HG03378 (cell line): ENCODE measurements at regions not wholly inside any gene's neighbourhood (a gene's known extent, or its start where the extent isn't known, plus 50 kb on each side); places are given as distances from the start of the nearest gene placed in this dataset.
"Not testable (repeated sequence)": the region's sequence is repeated elsewhere in the genome, so short reads cannot be mapped to it uniquely, and the experiment has no call there.

Experiments
- ATAC-seq: cut with Tn5 transposase; IDR thresholded peaks from one replicate; pipeline ENCODE4 v1.9.1; 2021; ENCODE audit warnings: mild to moderate bottlenecking, moderate library complexity; ENCODE audit not compliant: unreplicated experiment

GRCh38 chr17:30689266-30690000 is 135.1 kb downstream of the CRLF3 start:
- ATAC-seq = not testable (repeated sequence)

- not testable (repeated sequence) for ATAC-seq
Observed at GRCh38 chr17:30686538-30687479, 137.7 kb downstream of the CRLF3 start.

GRCh38 chr17:30682280-30682679 is 142.2 kb downstream of the CRLF3 start:
- not testable (repeated sequence) for ATAC-seq

- ATAC-seq = not testable (repeated sequence)
Observed at GRCh38 chr17:30680681-30681080, 143.8 kb downstream of the CRLF3 start.

GRCh38 chr17:30677550-30678249 is 146.8 kb downstream of the CRLF3 start:
- ATAC-seq = no peak

GRCh38 chr17:30675777-30676492 is 148.6 kb downstream of the CRLF3 start:
- not testable (repeated sequence) for ATAC-seq

GRCh38 chr17:30669217-30669649 is 155.3 kb downstream of the CRLF3 start:
- not testable (repeated sequence) for ATAC-seq

GRCh38 chr17:30668360-30669181 is 155.9 kb downstream of the CRLF3 start:
- ATAC-seq = not testable (repeated sequence)

GRCh38 chr17:30667657-30668359 is 156.7 kb downstream of the CRLF3 start:
- ATAC-seq = not testable (repeated sequence)

GRCh38 chr17:30666838-30667656 is 157.4 kb downstream of the CRLF3 start:
- not testable (repeated sequence) for ATAC-seq

- ATAC-seq = not testable (repeated sequence)
Observed at GRCh38 chr17:30663727-30664455, 160.6 kb downstream of the CRLF3 start.

- not testable (repeated sequence) for ATAC-seq
Observed at GRCh38 chr17:30657148-30657547, 167.3 kb downstream of the CRLF3 start.

GRCh38 chr17:30653038-30653437 is 171.5 kb downstream of the CRLF3 start:
- ATAC-seq = not testable (repeated sequence)

- not testable (repeated sequence) for ATAC-seq
Observed at GRCh38 chr17:30650149-30650548, 172.9 kb downstream of the GOSR1 start.

- ATAC-seq = not testable (repeated sequence)
Observed at GRCh38 chr17:30648015-30648620, 170.9 kb downstream of the GOSR1 start.

GRCh38 chr17:30645875-30646274 is 168.7 kb downstream of the GOSR1 start:
- ATAC-seq = not testable (repeated sequence)

GRCh38 chr17:30644713-30645112 is 167.5 kb downstream of the GOSR1 start:
- ATAC-seq = not testable (repeated sequence)
